Stimulated activated naive CD8-positive, alpha-beta T cell treated with anti-CD3 and anti-CD28 coated beads, Interleukin-15, Interleukin-2, amounts not matched to agents 100 ng/mL and 50 ng/mL, for 24 hours (primary cell): ENCODE measurements at regions not wholly inside any gene's neighbourhood (a gene's known extent, or its start where the extent isn't known, plus 50 kb on each side); places are given as distances from the start of the nearest gene placed in this dataset.
A peak's percentile ranks its signal among the peaks of the same experiment; 100 is the strongest.
"Not testable (repeated sequence)": the region's sequence is repeated elsewhere in the genome, so short reads cannot be mapped to it uniquely, and the experiment has no call there.

ENCODE experiments used
- H3K27ac Mint-ChIP-seq: one replicate; pipeline ENCODE4 v1.8.0; 2021; ENCODE audit warnings: mild to moderate bottlenecking, mixed read lengths
- H3K27me3 Mint-ChIP-seq: one replicate; pipeline ENCODE4 v1.8.0; 2021; ENCODE audit warnings: mixed read lengths
- H3K36me3 Mint-ChIP-seq: one replicate; pipeline ENCODE4 v1.8.0; 2021; ENCODE audit warnings: low read depth, mixed read lengths
- H3K4me1 Mint-ChIP-seq: one replicate; pipeline ENCODE4 v1.8.0; 2021; ENCODE audit warnings: low read depth, mixed read lengths
- H3K4me3 Mint-ChIP-seq: one replicate; pipeline ENCODE4 v1.8.0; 2021; ENCODE audit warnings: mild to moderate bottlenecking, mixed read lengths
- H3K9me3 Mint-ChIP-seq: one replicate; pipeline ENCODE4 v1.8.0; 2021; ENCODE audit warnings: mixed read lengths

- Mint-ChIP-seq H3K36me3 (peaks cover 61% of the 10 kb centered on the region), H3K9me3 (peaks cover 4% of the 10 kb centered on the region), H3K27ac (peak overlapping the region; percentile 17), H3K27me3 (no peaks in the 10 kb centered on the region), H3K4me3 (no peak overlapping the region), H3K4me1 (peaks cover 4% of the 10 kb centered on the region)
Observed at GRCh38 chr7:149561072-149561471, 63.5 kb upstream of the ZNF746 start.

GRCh38 chr7:149559711-149560110 lies 62.1 kb upstream of the ZNF746 start:
- H3K36me3 Mint-ChIP-seq = peaks cover 54% of the 10 kb centered on the region
- H3K27me3 Mint-ChIP-seq = no peaks in the 10 kb centered on the region
- H3K4me3 Mint-ChIP-seq = no peak overlapping the region
- H3K4me1 Mint-ChIP-seq = no peaks in the 10 kb centered on the region
- H3K9me3 Mint-ChIP-seq = no peaks in the 10 kb centered on the region
- H3K27ac Mint-ChIP-seq = no peak overlapping the region

GRCh38 chr7:149558149-149558861 lies 60.7 kb upstream of the ZNF746 start:
- no peak overlapping the region for H3K4me3 Mint-ChIP-seq
- H3K36me3 Mint-ChIP-seq = peaks cover 45% of the 10 kb centered on the region
- no peaks in the 10 kb centered on the region for H3K9me3 Mint-ChIP-seq
- H3K4me1 Mint-ChIP-seq = no peaks in the 10 kb centered on the region
- no peaks in the 10 kb centered on the region for H3K27me3 Mint-ChIP-seq
- no peak overlapping the region for H3K27ac Mint-ChIP-seq

- peaks cover 57% of the 10 kb centered on the region for H3K36me3 Mint-ChIP-seq
- H3K4me1 Mint-ChIP-seq, H3K4me3 Mint-ChIP-seq, H3K27me3 Mint-ChIP-seq, H3K9me3 Mint-ChIP-seq, H3K27ac Mint-ChIP-seq: not testable (repeated sequence)
Observed at GRCh38 chr7:149556525-149556924, 58.9 kb upstream of the ZNF746 start.

- not testable (repeated sequence) for H3K27me3 Mint-ChIP-seq, H3K27ac Mint-ChIP-seq, H3K4me3 Mint-ChIP-seq, H3K9me3 Mint-ChIP-seq, H3K4me1 Mint-ChIP-seq
- peaks cover 56% of the 10 kb centered on the region for H3K36me3 Mint-ChIP-seq
Observed at GRCh38 chr7:149554821-149555220, 57.2 kb upstream of the ZNF746 start.

- not testable (repeated sequence) for H3K27ac Mint-ChIP-seq, H3K27me3 Mint-ChIP-seq, H3K4me3 Mint-ChIP-seq, H3K9me3 Mint-ChIP-seq, H3K4me1 Mint-ChIP-seq
- H3K36me3 Mint-ChIP-seq = peaks cover 61% of the 10 kb centered on the region
Observed at GRCh38 chr7:149553991-149554390, 56.4 kb upstream of the ZNF746 start.

GRCh38 chr7:149552799-149553198 lies 55.2 kb upstream of the ZNF746 start:
- Mint-ChIP-seq H3K9me3 (no peaks in the 10 kb centered on the region), H3K27me3 (no peaks in the 10 kb centered on the region), H3K4me1 (no peaks in the 10 kb centered on the region), H3K4me3 (no peak overlapping the region), H3K27ac (no peak overlapping the region), H3K36me3 (peaks cover 61% of the 10 kb centered on the region)
